SU-DHL-6 (cell line): ENCODE measurements at regions not wholly inside any gene's neighbourhood (a gene's known extent, or its start where the extent isn't known, plus 50 kb on each side); places are given as distances from the start of the nearest gene placed in this dataset.

ENCODE experiments used
- EZH2phosphoT487 ChIP-seq: fragments of 200-600 bp; sonication (generic), shearing (Covaris generic); conservative IDR thresholded peaks from 2 replicates; pipeline ENCODE4 v1.6.1; 2018; ENCODE audit warnings: mild to moderate bottlenecking, antibody characterized with exemption, low read length, moderate library complexity, mixed read lengths
- TF ChIP-seq, protein P1 (sequence below): fragments of 200-600 bp; sonication (generic); IDR thresholded peaks from one replicate; pipeline ENCODE4 v1.5.1; 2017; ENCODE audit warnings: antibody characterized with exemption, mild to moderate bottlenecking, low read length, moderate library complexity; ENCODE audit not compliant: insufficient read depth, poor library complexity, severe bottlenecking

DNA sequence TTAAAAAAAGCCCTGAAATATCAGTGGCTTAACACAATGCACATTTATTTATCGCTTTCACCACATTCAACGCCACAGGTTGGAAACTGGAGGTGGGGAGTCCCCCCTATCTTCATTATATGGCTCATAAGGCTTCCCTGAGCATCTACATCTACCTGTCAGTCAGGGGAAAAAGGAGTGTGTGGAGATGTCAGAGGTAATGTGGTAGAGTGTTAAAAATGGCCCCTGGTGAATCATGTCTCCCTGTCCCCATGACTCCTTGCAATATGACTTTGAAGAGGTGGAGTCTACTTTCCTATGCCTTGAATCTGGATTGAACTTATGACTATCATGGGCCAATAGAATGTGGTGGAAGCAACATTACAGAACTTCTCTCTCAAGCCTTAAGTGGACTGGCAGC lies 65.5 kb upstream of the BTBD3 start:
- TF ChIP-seq, protein P1, sequence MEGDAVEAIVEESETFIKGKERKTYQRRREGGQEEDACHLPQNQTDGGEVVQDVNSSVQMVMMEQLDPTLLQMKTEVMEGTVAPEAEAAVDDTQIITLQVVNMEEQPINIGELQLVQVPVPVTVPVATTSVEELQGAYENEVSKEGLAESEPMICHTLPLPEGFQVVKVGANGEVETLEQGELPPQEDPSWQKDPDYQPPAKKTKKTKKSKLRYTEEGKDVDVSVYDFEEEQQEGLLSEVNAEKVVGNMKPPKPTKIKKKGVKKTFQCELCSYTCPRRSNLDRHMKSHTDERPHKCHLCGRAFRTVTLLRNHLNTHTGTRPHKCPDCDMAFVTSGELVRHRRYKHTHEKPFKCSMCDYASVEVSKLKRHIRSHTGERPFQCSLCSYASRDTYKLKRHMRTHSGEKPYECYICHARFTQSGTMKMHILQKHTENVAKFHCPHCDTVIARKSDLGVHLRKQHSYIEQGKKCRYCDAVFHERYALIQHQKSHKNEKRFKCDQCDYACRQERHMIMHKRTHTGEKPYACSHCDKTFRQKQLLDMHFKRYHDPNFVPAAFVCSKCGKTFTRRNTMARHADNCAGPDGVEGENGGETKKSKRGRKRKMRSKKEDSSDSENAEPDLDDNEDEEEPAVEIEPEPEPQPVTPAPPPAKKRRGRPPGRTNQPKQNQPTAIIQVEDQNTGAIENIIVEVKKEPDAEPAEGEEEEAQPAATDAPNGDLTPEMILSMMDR, result no peak
- TF ChIP-seq EZH2phosphoT487, result no peak
